ENCODE measurements at regions not wholly inside any gene's neighbourhood (a gene's known extent, or its start where the extent isn't known, plus 50 kb on each side); places are given as distances from the start of the nearest gene placed in this dataset.
A peak's percentile ranks its signal among the peaks of the same experiment; 100 is the strongest.
"Not testable (repeated sequence)": the region's sequence is repeated elsewhere in the genome, so short reads cannot be mapped to it uniquely, and the experiment has no call there.

DNA sequence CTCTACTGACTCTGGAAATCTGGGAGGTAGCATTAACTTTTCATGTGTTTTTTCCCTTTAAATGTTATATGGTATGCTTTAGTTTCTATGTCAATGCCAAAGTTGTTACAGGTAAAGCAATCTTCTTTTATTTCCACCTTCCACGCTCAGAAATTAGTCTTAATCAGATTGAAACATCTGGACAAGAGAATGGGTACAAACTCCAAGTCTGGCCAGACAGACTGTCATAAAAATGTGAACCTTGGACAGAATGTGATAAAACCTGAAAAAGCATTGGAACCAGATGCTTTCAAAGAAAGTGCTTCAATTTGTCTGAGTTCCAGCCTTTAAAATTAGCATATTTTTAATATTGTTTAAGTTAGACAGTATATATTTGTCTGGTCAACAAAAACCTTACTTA, 110.7 kb upstream of the P2RY1 start:
- no peak for DNase-seq

DNA sequence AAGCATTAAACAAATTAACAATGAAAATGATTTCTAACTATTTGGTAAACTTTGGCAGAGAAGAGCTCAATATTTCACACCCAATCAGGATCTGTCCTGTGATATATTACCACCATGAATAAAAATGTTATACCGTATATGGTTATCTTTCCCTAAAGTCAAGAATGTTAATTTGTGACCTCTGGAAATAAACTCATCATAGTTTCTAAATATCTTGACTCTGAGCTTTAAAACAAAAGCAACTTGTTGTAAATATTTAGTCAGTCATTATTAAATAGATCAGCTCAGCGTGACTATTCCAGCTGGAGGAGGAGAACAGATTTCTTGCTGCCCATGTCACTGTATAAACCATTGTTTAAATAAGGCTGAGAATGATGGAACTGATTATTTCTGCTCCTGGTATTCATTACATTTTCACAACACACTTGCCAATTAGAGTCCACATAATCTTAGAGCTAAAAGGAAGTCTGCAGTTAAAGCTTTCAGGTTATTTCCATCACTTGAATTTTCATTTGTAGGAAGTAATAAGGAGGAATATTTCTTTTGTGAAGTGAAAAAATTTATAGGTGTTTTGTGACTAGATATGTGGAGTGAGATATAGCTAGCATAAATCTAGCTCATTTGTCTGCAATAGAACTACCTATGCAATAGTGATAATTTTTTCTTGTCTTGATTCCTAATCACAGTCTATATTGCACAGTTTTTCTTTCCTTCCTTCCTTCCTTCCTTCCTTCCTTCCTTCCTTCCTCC, 106.5 kb upstream of the P2RY1 start:
- no peak for DNase-seq

DNA sequence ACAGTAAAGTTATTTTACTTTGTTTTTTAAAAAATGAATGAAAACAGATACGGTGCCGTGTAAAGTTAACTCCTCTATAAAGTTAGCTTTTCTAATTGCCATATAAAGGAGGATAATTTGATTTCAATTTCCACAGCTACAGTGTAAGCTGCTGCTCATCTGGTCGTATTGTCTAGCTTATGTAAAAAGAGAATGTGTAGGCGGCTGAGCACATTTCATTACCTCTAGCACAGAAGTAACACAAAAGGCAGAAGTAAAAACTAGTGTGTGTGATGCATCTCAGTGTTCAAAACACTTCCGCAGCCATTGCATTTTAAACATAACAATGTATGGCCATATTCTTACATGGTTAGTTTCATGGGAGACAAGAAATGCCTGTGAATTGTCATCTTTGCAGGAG, 105.0 kb upstream of the P2RY1 start:
- no peak for DNase-seq

DNA sequence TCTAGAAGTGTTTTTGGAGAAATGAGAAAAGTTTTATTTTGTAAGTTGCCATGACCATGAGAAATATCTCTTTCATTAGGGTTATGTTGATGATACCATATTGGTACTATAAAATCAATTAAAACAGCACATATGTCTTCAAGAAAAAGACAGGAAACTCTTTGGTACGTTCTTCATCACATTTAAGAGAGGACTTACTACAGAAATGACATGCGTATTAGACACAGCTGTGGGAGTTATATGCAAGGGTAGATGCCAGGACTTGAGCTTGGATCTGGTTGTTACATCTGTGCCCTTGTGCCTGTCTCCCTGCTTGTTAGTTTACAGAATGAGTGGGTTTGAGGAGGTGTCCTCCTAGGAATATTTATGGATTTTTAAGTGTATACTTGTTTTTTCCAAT, 103.4 kb upstream of the P2RY1 start:
- no peak for DNase-seq

DNA sequence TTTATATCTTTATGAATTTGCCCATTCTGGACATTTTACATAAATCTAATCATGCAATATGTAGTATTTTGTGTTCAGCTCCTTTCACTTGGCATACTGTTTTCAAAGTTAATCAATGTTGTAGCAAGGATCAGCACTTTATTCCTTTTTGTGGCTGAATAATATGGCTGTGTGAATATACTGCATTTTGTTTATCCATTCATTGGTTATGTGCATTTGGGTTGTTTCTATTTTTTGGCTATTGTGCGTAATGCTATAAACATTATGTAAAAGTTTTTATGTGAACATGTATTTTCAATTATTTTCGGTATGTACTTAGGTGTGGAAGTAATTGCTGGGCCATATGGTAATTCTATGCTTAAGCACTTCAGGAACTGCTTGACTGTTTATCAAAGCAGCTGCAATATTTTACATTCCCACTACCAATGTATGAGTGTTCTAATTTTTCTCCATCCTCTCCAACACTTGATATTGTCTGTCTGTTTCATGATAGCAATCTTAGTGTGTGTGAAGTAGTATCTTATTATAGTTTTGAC, 101.3 kb upstream of the P2RY1 start:
- no peak for DNase-seq

DNA sequence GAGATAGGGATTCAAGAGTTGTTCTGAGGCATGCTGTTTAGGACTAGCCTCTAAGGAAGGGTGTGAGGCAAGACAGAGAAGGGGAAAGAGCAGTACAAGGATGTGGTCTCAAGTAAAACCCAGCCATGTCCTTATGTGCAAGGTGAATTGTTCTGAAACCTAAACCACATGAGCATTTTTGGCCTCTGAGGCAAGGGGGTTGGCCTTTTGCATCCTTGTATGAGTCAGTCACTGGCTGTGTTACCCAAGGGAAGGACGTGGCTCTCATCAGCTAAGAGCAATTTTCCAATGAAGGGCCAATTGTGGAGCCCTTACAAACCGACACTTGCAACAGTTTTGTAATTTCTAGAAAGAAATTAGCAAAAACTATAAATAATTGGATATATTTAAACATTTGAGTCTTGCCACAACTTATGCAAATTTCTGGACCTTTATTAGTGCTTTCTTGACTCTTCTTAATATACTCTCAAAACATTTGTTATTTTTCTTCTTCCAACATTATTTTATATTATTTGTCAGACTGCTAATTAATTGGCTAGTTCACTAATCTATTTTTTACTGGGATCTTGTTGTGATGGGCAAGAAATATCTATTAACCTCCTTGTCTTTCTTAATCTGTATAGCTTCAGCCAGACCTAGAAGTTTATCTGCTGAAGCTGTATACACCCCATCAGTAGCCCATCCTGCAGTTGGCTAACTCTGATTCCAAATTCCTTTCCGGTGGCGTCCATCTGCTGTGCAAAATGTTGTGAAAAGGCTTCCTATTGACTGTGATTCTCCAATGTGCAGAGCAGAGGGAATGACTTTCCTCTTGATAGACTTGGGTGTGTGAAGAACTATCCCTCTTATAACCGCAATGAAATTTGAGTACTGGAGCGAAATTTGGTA, 97.7 kb upstream of the P2RY1 start:
- DNase-seq, result peak; percentile 27

DNA sequence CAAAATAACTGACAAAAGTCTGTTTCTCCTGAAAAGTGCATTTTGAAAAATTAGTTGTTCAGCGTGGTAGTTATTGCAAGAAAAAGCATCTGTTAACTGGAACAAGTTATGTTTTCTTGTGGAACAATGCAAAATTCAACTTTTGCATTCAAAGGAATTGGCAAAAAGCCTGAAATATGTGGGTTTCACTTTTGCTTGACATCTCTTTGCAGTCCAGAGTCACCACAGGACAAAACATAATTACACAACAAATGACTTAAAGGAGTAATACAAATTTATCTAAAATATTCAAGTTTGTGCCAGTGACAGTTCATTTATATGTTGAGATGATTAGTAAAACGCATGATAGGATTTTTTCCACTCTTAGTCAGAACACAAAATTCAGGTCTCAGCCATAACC, 96.3 kb upstream of the P2RY1 start:
- no peak for DNase-seq

DNA sequence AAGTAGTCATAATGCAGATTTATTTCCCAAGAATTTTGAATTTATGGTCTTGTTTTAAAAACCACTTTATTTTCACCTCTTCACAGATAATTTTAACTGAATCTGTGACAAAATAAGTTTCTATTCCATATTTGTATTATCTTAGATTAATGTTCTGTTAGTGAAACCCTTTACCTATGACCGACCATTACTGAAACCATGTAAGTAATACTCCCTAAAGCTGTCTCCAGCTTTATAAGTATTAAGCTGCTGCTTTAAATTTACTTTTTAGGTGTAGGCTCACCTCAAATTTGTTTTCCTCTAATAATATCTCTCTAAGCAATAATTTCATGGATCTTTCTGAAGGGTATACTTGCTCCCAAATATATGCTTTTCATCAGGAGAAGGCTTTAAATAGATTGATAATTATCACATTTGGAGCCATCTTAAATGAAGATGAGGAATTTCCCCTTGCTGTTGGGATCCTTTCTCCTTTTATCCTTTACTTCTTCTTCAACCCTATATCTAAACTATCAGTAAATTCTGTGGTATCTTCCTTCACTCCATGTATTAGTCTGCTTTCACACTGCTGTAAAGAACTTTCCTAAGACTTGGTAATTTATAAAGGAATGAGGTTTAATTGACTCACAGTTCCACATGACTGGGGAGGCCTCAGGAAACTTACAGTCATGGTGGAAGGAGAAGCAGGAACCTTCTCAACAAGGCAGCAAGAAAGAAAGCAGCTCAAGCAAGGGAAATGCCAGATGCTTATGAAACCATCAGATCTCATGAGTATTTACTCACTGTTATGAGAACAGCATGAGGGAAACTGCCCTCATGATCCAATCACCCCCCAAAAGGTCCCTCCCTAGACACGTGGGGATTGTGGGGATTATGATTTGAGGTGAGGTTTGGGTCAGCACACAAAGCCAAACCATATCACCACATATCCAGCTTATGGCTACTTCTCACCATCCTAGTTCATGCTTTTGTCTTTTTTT, 92.3 kb upstream of the P2RY1 start:
- no peak for DNase-seq

DNA sequence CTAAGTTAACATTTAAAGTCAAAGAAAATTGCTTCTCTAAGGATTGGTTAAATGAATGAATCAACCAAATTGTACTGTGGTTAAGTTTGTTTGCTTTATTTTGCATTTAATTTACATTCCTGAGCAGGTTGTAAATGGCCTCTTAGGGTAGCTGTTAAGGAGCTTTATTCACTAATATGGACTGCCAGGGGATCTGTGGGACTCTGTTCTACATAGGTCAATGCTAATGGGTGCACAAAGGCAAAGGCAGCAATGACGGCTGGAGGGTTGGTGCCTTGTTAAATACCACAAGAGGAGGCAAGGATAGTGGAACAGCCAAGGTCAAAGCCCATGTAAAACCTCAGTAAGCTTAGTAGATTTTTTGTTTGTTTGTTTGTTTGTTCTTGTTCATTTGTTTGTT, 89.3 kb upstream of the P2RY1 start:
- DNase-seq, result no peak

DNA sequence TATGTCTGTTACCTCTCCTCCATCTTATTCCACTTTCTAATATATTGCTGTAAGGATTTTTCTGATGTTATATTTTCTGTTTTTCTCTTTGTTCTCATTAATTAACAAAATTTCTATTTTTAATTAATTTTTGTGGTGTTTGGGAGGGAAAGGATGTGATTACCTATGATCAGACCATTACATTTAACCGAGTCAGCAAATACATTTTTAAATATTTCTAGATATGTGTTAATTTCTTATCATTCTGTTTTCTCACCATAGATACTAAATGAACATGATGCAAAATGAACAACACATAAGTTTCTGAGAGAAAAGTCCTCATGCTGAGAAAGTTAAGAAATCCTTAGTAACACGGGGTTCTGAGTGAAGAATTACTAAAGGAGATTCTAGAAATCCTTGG, 80.6 kb upstream of the P2RY1 start:
- DNase-seq, result no peak

DNA sequence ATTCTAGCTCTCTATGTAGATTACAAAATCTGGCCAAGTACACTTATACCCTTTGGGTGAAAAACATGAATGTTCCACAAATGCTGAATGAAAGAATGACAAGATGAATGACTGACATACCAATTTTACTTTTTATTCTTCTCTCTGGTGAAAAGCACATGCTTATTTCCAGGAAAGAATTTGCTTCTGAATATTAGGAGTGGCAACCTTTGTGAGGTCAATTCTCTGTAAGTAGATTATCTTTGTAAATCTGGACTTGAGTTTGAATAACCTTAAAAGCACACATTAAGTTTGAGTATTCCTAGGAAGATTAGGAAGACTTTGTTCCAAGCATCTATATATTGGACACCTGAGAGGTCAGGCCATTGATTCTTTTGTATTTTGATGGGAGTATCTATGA, 78.1 kb upstream of the P2RY1 start:
- no peak for DNase-seq

DNA sequence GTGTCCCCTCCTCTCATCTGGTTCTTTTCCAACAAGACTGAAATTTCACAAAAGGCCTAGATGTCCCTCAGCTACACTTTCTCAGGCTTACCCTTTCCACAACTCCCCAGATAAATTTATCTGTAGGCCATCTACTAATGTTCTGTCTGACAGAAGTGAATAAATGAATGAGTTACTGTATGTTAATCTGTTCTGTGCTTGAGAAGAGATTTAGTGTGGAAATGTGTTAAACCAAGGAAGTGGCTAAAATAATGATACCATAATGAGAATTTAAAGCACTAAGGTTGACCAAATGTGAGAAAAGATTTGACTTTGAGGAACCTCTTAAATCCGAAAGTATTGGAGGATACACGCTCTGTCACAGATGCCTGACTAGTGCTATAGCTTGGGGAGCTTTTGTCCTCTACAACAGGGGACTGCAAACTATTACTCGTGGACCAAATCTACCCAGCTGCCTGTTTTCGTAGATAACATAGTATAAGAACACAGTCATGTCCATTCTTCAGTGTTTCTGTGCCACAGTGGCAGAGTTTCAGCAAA, 74.8 kb upstream of the P2RY1 start:
- DNase-seq, result no peak

DNA sequence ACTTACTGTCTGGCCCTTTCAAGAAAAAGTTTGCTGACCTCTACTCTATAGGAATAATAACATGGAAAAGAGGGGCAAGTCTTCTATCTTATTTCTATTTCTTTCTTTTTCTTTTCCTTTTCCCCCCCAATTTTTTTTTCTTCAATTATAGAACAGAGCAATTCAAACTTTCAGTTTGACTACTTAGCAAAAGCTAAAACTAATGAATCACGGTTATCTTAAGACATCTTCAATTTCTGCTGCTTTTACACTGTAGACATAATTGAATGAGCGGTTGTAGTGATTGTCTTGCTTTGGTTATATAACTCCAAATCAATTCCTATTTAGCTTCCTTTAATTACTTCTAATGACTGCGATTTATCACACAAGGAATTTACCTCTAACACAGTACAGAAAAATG, 74.3 kb upstream of the P2RY1 start:
- DNase-seq, result no peak

DNA sequence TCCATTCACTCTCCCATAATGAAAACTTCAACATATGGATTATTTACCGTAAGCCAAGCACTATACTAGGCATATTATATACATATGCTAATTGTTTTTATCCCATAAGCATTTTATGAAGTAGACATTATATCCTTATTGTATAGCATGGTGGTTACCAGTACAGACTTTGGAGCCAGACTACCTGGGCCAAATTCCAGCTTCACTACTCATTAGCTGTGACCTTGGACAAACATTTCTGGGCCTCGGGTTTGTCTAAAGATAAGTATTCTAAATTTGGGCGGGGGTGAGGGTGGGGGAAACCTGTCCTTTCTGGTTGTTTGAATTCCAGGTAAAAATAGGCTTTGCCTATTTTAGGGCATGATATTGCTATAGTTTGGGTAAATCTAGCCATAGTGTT, 66.5 kb upstream of the P2RY1 start:
- no peak for DNase-seq

DNA sequence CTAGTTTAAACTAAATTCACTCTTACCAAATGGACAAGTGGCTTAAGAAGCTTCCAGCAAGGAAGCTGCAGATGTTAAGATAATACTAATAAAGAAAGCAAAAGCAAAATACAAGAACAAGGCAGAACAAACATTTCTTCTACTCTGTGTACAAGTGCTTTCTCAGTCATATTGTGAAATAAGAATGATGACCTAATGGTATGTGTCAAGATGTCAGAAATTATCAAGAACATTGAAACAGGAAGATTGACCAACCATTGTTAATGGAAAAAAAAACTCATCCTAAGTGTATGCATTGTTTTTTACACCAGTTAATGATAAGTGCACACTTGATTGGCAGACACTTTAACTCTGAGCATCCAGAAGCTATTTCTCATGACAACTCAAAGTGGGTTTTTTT, 65.4 kb upstream of the P2RY1 start:
- no peak for DNase-seq

DNA sequence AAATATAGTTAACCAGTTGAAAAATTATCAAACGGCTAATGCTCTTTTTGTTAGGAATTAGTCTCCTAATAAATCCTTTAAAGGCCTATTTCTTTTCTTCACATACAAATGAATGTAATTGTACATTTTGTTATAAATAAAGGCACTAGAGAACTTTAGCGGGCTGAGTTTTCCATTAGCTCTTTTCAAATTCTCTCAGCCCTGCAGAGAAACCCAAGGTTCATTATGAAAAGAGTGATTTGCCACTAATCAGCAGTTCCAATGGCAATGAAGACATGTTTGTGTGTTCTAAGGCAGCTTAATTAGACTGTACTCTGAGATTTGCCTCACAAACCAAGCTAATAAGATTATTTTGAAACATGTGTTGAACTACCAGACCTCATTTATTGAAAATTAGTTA, 64.6 kb upstream of the P2RY1 start:
- DNase-seq, result no peak

DNA sequence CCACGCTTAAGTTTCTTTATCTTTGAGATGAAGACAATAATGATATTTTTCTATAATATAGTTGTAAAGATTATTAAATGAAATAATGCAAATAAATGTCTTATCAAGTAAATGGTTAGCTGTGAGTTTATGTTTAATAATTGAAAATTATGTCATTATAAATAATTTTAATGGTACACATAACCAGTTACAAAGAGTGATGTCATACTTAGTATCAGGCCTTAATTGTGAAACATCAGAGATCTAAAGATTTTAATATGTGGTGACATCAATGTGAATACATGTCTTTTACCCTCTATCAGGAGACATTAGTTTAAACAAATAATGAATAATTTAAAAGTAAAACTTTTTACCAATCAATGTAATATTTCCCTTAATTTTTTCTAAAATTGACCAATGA, 63.8 kb upstream of the P2RY1 start:
- DNase-seq, result no peak

DNA sequence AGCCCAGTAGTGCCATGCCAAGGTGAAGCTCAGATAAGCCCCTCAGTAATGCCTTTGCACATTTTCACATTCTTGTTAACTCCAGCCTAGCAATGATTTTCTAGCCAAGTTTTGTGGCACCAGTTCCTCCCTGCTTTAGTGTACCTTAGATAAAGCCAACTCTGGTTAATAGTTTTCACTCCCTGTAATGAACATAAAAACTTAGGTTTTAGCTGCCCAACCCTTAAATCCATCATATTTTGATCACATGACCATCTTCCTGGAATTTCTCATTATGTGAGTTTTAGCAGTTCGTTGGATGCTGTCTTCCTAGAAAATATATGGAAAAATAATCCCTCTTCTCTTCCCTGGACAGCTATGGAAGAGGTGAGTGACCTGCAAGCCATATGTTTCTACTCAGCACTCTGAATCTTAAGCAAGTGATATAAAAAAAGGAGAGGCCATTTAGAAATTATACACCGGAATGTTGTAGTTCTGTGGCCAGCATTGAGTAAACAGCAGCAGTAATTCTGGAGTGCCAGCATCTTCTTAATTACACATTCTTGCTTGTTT, 62.2 kb upstream of the P2RY1 start:
- DNase-seq, result no peak

DNA sequence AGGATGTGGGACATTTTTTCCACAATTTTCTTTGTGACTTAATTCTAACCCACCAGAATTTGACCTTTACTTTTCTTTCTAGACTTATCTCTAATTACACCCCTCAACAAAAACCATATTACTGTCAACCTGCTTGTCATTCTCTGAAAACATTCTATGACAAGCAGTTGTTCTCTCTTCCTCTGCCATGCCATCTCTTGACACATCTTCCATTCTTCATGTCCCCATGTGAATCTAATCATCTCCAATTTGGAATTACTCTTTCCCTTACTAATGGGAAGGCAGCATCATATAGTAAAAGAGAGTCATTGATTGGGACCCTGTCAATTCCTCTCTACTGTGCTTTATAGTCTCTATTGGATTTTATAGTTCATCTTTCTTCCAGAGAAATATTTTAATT, 61.3 kb upstream of the P2RY1 start:
- no peak for DNase-seq

DNA sequence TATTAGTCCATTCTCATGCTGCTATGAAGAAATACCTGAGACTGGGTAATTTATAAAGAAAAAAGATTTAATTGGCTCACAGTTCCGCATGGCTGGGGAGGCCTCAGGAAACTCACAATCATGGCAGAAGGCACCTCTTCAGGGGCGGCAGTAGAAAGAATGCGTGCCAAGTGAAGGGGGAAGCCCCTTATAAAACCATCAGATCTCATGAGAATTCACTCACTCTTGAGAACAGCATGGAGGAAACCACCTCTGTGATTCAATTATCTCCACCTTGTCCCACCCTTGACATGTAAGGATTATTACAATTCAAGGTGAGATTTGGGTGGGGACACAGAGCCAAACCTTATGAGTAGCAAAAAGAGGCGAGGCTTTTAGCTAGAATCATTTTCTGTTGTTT, 60.7 kb upstream of the P2RY1 start:
- DNase-seq, result not testable (repeated sequence)

DNA sequence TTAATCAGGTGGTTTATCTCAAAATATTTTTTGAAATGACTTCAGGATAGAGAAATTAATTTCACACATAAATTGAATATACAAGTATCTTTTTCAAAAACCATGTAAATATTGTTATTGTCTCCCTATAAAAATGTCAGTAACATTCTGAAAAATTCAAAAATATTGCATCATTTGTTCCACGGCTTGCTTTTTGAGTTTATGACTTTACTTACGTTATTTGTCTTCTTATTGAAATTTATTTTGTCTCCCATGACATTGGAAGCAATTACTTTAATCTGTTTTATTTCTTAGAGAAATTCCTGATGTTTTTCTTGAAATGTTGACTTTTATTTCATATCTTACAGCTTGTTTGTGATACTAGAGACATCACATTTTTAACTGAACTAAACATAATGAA, 56.9 kb upstream of the P2RY1 start:
- no peak for DNase-seq

DNA sequence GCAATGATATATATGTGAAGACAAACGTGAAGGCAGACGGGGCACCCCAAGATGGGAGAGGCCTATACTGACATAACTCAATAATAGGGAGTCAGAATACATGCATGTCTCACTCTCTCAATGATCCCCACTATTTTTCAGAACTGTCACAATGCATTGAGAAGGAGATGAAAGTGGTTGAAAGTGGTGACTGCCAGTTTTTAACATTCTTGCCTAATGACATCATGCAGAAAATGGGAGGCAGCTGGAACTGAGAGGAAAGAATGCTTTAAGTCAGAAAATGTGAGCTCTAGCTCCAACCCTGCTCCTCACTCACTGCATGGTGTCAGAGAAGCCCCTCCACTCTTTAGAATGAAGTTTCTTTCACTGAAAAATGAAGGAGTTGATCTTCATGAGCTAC, 55.3 kb upstream of the P2RY1 start:
- no peak for DNase-seq

Data from GDM1 (cell line).